HCT116 (cell line): ENCODE measurements at regions not wholly inside any gene's neighbourhood (a gene's known extent, or its start where the extent isn't known, plus 50 kb on each side); places are given as distances from the start of the nearest gene placed in this dataset.

ENCODE experiments used
- ATAC-seq: fragments of 200-7000 bp; cut with Tn5 transposase; 2 replicates; pipeline ENCODE4 v1.9.1; 2020; ENCODE audit warnings: mild to moderate bottlenecking, moderate library complexity
- BruUV-seq: library from RNA; stranded (reverse); fragments of 400-500 nt; replicated peaks from 2 replicates; lab custom pipeline; 2021; lab: Mats Ljungman, UMichigan
- CTCF ChIA-PET: fragments of 300-600 bp; sonication (Branson Sonifier 250); formaldehyde crosslinking; loops from one replicate; lab custom pipeline; 2021; ENCODE audit warnings: antibody characterized with exemption; lab: Charles Lee
- POLR2A ChIA-PET: fragments of 300-600, 350-600 bp; sonication (Branson Sonifier 250); formaldehyde crosslinking; loops from one replicate; lab custom pipeline; 2021; ENCODE audit warnings: antibody characterized with exemption; lab: Charles Lee
- RAD21 ChIA-PET, 2 experiments: fragments of 300-600 bp; sonication (Branson Sonifier 250); formaldehyde crosslinking; loops; one replicate each; lab custom pipeline; 2023; ENCODE audit warnings: low total read pairs in 2 of 2; ENCODE audit not compliant: uncharacterized antibody in 2 of 2, unreplicated experiment in 2 of 2, low non-redundant PET in 1 of 2; lab: Charles Lee
- DNase-seq: peaks from one replicate; pipeline ENCODE4 v3.0.0-alpha.2; 2010; ENCODE audit warnings: low read depth, low spot score
- H2AFZ ChIP-seq: fragments of 200-600 bp; shearing (Covaris generic), sonication (generic); 2 replicates; pipeline ENCODE4 v1.6.1; 2017; ENCODE audit warnings: low read depth, mixed run types, mixed read lengths, antibody characterized with exemption, low read length; ENCODE audit not compliant: poor library complexity, severe bottlenecking
- H3K27ac ChIP-seq: 2 replicates; pipeline ENCODE4 v1.5.1; 2012; ENCODE audit warnings: low read depth, low read length
- H3K27me3 ChIP-seq: fragments of 200-600 bp; sonication (generic); 2 replicates; pipeline ENCODE4 v1.6.1; 2016; ENCODE audit warnings: mixed run types, low read length, mixed read lengths; ENCODE audit not compliant: insufficient read depth
- H3K36me3 ChIP-seq, 2 experiments: fragments of 200-500 bp in 1 of 2; fragments of 200-600 bp in 1 of 2; sonication (Bioruptor generic) in 1 of 2; sonication (generic) in 1 of 2; 2 replicates each; pipeline versions ENCODE4 v1.5.1 to v1.6.1; 2014 to 2016; ENCODE audit warnings: low read length in 2 of 2, inconsistent platforms in 1 of 2, mixed read lengths in 1 of 2, mixed run types in 1 of 2; ENCODE audit not compliant: insufficient read depth in 2 of 2, control insufficient read depth in 1 of 2
- H3K4me1 ChIP-seq, 2 experiments: fragments of 200-600 bp in 1 of 2; sonication (generic) in 1 of 2; 2 replicates each; pipeline versions ENCODE4 v1.5.1 to v1.6.1; 2012 to 2017; ENCODE audit warnings: low read length in 2 of 2, inconsistent platforms in 1 of 2, mild to moderate bottlenecking in 1 of 2, mixed read lengths in 1 of 2, mixed run types in 1 of 2, moderate library complexity in 1 of 2; ENCODE audit not compliant: insufficient read depth in 2 of 2, control insufficient read depth in 1 of 2
- H3K4me2 ChIP-seq: fragments of 200-600 bp; sonication (generic); 2 replicates; pipeline ENCODE4 v1.6.1; 2017; ENCODE audit warnings: mixed run types, low read length, mixed read lengths
- H3K4me3 ChIP-seq, 2 experiments: fragments of 200-600 bp in 1 of 2; sonication (generic) in 1 of 2; replicated peaks in 1 of 2; 2 replicates each; pipeline ENCODE4 v1.5.1; 2011 to 2016; ENCODE audit warnings: low read length in 2 of 2, control low read depth in 1 of 2, low read depth in 1 of 2, mild to moderate bottlenecking in 1 of 2, mixed read lengths in 1 of 2, mixed run types in 1 of 2
- H3K79me2 ChIP-seq: fragments of 200-600 bp; sonication (generic); 2 replicates; pipeline ENCODE4 v1.6.1; 2017; ENCODE audit warnings: mild to moderate bottlenecking, mixed run types, low read length, moderate library complexity, mixed read lengths; ENCODE audit not compliant: insufficient read depth
- H3K9ac ChIP-seq: fragments of 200-600 bp; sonication (generic); 2 replicates; pipeline ENCODE4 v1.6.1; 2016; ENCODE audit warnings: low read length, mixed read lengths
- H3K9me2 ChIP-seq: fragments of 200-600 bp; sonication (generic), shearing (Covaris generic); 2 replicates; pipeline ENCODE4 v1.6.1; 2017; ENCODE audit warnings: mixed run types, mild to moderate bottlenecking, moderate library complexity; ENCODE audit not compliant: insufficient read depth
- H3K9me3 ChIP-seq, 2 experiments: fragments of 200-500 bp in 1 of 2; fragments of 200-600 bp in 1 of 2; sonication (Bioruptor generic) in 1 of 2; sonication (generic) in 1 of 2; 2 replicates each; pipeline ENCODE4 v1.6.1; 2014 to 2017; ENCODE audit warnings: low read length in 2 of 2, mixed read lengths in 2 of 2, inconsistent platforms in 1 of 2, low read depth in 1 of 2, mild to moderate bottlenecking in 1 of 2, mixed run types in 1 of 2, moderate library complexity in 1 of 2; ENCODE audit not compliant: control insufficient read depth in 1 of 2, insufficient read depth in 1 of 2
- H4K20me1 ChIP-seq: fragments of 200-600 bp; sonication (generic), shearing (Covaris generic); 2 replicates; pipeline ENCODE4 v1.6.1; 2017; ENCODE audit warnings: mixed run types, mild to moderate bottlenecking, moderate library complexity; ENCODE audit not compliant: insufficient read depth
- CBX3 ChIP-seq: IDR thresholded peaks from 2 replicates; pipeline ENCODE4 v1.6.1; 2012; ENCODE audit warnings: low read depth
- CEBPB ChIP-seq: IDR thresholded peaks from 2 replicates; pipeline ENCODE4 v1.6.1; 2012; ENCODE audit warnings: low read depth
- CTCF ChIP-seq, 3 experiments: fragments of 200-600 bp in 1 of 3; sonication (generic) in 1 of 3; IDR thresholded peaks in 2 of 3; conservative IDR thresholded peaks in 1 of 3; 2 replicates each; pipeline ENCODE4 v1.5.1; 2012 to 2017; ENCODE audit warnings: low read depth in 2 of 3, low read length in 2 of 3, antibody characterized with exemption in 1 of 3, borderline replicate concordance in 1 of 3, control low read depth in 1 of 3, mild to moderate bottlenecking in 1 of 3, mixed read lengths in 1 of 3, mixed run types in 1 of 3, moderate library complexity in 1 of 3; ENCODE audit not compliant: insufficient read depth in 1 of 3
- EGR1 ChIP-seq: IDR thresholded peaks from 2 replicates; pipeline ENCODE4 v1.6.1; 2012; ENCODE audit warnings: low read depth
- FOSL1 ChIP-seq: IDR thresholded peaks from 2 replicates; pipeline ENCODE4 v1.6.1; 2012; ENCODE audit warnings: low read depth
- JUND ChIP-seq: IDR thresholded peaks from 2 replicates; pipeline ENCODE4 v1.6.1; 2012
- MAX ChIP-seq: IDR thresholded peaks from 2 replicates; pipeline ENCODE4 v1.6.1; 2012
- POLR2A ChIP-seq: IDR thresholded peaks from 2 replicates; pipeline ENCODE4 v1.7.0; 2011; ENCODE audit warnings: borderline replicate concordance; ENCODE audit not compliant: insufficient read depth, insufficient read length; ENCODE audit errors: extremely low read depth
- REST ChIP-seq: IDR thresholded peaks from 2 replicates; pipeline ENCODE4 v1.6.1; 2012; ENCODE audit warnings: low read depth
- SP1 ChIP-seq: IDR thresholded peaks from 2 replicates; pipeline ENCODE4 v1.6.1; 2012; ENCODE audit warnings: low read depth
- SRF ChIP-seq: IDR thresholded peaks from 2 replicates; pipeline ENCODE4 v1.6.1; 2012; ENCODE audit warnings: low read depth
- TCF7L2 ChIP-seq: IDR thresholded peaks from 2 replicates; pipeline ENCODE4 v1.7.0; 2011; ENCODE audit warnings: borderline replicate concordance, inconsistent platforms; ENCODE audit not compliant: insufficient read depth, insufficient read length; ENCODE audit errors: extremely low read depth
- YY1 ChIP-seq: IDR thresholded peaks from 2 replicates; pipeline ENCODE4 v1.6.1; 2011; ENCODE audit warnings: low read length, low read depth, moderate library complexity, mild to moderate bottlenecking; ENCODE audit not compliant: insufficient replicate concordance; ENCODE audit errors: extremely low read depth
- intact Hi-C: fragments of 100-400 bp; cut with micrococcal nuclease; formaldehyde crosslinking; loops from 2 replicates; pipeline ENCODE4 v1.10.0; 2022

- Histone ChIP-seq H3K4me1 (no peaks in the 10 kb centered on the region), H3K27ac (no peak overlapping the region), H4K20me1 (no peaks in the 10 kb centered on the region), H3K4me3 (no peak overlapping the region), H3K9me2 (no peaks in the 10 kb centered on the region), H3K9ac (no peak overlapping the region), H3K27me3 (no peaks in the 10 kb centered on the region), H3K36me3 (no peaks in the 10 kb centered on the region), H3K79me2 (no peaks in the 10 kb centered on the region), H3K4me2 (no peak overlapping the region), H2AFZ (no peak overlapping the region), H3K9me3 (no peaks in the 10 kb centered on the region)
- no TSS peak for BruUV-seq
- POLR2A ChIA-PET, result no interaction called here
- CTCF ChIA-PET, result no interaction called here
- intact Hi-C loops, result no loop called here
- ATAC-seq (no peak), DNase-seq (no peak)
- TF ChIP-seq MAX, result no peak
- no peak for TF ChIP-seq SP1
- no peak for TF ChIP-seq POLR2A
- no peak for TF ChIP-seq CEBPB
- no peak for TF ChIP-seq CBX3
- TF ChIP-seq EGR1, result no peak
- TF ChIP-seq FOSL1, result no peak
- TF ChIP-seq YY1, result no peak
- no peak for TF ChIP-seq SRF
- no peak for TF ChIP-seq REST
- no peak for TF ChIP-seq CTCF (IDR thresholded peaks at IDR 0.05 in 2 of 3, conservative IDR thresholded peaks at IDR 0.05 in 1 of 3; ENCODE audit: borderline replicate concordance in 1 of 3, insufficient read depth in 1 of 3, low read depth in 2 of 3, low read length in 2 of 3)
- no peak for TF ChIP-seq JUND
- TF ChIP-seq TCF7L2, result no peak
- RAD21 ChIA-PET, result no interaction called here
Measured at GRCh38 chr10:21458126-21458871, 67.2 kb downstream of the SKIDA1 start.
